AG10803 (cell line): ENCODE measurements at regions not wholly inside any gene's neighbourhood (a gene's known extent, or its start where the extent isn't known, plus 50 kb on each side); places are given as distances from the start of the nearest gene placed in this dataset.

Experiments used
- DNase-seq: peaks from one replicate; pipeline ENCODE4 v3.0.0; 2010; ENCODE audit warnings: low read depth
- H3K4me3 ChIP-seq: 2 replicates; pipeline ENCODE4 v1.5.1; 2011; ENCODE audit warnings: mild to moderate bottlenecking, low read length, control low read depth
- TF ChIP-seq, protein P1 (sequence below): conservative IDR thresholded peaks from 2 replicates; pipeline ENCODE4 v1.5.1; 2011; ENCODE audit warnings: mild to moderate bottlenecking, low read length, control low read depth, inconsistent platforms

DNA sequence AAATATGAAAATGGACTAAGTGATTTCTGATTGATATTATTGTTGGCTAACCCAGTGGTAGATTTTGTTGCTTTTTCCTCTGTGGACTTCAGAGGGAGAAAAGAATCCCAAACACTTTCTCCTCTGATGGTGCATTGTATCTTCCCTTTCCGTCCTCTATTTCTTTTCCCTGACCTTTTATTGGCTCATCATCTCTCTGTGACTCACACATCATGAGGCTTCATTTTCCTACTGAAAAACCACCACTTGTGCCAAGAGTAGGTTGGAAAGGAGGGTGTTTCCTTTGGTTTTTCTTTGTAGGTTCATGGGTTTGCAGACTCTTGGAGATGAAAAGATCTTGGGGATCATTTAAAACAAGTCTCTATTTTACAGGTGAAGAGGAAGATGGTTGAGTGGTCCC lies 311.7 kb upstream of the JAG1 start:
- peak; percentile 42 for DNase-seq
- TF ChIP-seq, protein P1, sequence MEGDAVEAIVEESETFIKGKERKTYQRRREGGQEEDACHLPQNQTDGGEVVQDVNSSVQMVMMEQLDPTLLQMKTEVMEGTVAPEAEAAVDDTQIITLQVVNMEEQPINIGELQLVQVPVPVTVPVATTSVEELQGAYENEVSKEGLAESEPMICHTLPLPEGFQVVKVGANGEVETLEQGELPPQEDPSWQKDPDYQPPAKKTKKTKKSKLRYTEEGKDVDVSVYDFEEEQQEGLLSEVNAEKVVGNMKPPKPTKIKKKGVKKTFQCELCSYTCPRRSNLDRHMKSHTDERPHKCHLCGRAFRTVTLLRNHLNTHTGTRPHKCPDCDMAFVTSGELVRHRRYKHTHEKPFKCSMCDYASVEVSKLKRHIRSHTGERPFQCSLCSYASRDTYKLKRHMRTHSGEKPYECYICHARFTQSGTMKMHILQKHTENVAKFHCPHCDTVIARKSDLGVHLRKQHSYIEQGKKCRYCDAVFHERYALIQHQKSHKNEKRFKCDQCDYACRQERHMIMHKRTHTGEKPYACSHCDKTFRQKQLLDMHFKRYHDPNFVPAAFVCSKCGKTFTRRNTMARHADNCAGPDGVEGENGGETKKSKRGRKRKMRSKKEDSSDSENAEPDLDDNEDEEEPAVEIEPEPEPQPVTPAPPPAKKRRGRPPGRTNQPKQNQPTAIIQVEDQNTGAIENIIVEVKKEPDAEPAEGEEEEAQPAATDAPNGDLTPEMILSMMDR, result no peak
- no peak overlapping the region for H3K4me3 ChIP-seq

DNA sequence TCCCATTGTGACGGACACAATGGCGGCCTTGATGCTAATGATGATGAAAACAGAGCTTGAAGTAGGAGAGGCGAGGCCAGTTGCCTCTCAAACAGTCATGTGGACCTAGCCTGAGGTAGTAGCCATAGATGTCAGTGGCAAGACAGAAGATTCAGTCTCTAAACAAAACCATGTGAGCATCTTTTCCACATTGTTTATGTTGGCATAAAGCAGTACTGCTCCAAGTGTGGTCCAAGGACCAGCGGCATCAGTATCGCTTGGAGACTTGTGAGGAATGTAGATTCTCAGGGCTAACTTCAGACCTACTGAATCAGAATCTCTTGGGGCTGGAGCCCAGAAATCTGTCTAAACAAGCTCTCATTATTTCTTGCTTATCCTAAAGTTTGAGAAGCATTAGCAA lies 312.8 kb upstream of the JAG1 start:
- DNase-seq, result peak; percentile 30

DNA sequence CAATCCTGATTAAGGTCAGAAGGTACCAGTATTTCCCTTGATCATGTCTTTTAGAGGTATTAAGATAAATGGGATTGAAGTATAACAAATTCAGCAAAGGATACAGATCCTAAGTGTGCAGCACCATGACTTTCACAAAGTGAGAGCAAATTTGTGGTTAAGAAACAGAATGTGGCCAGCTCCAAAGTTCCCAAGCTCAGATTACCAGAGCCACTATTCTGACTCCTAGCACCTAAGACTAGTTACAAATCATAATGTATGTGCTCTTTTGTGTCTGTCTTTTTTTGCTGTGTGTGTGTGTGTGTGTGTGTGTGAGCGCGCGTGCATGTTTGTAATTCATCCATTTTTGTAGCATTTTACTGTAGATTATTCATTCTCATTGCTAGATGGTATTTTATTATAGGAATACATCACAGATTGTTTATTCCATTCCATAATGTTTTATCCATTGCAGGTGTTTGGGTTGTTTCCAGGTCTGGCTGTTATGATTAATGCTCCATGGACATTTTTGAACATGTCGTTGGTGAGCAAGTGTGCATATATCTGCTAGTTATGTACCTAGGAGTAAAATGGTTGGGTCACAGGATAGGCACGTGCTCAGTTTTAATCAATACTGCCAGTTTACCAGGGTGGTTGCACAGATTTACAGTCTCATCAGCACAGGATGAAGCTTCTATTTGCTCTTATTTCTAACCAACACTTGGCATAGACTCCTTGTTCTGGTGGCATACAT lies 314.0 kb upstream of the JAG1 start:
- TF ChIP-seq, protein P1, result no peak
- no peak for DNase-seq
- no peak overlapping the region for H3K4me3 ChIP-seq

More for the DNA sequence above, 312.8 kb upstream of the JAG1 start:
- TF ChIP-seq, protein P1, result no peak
- H3K4me3 ChIP-seq, result no peak overlapping the region

DNA sequence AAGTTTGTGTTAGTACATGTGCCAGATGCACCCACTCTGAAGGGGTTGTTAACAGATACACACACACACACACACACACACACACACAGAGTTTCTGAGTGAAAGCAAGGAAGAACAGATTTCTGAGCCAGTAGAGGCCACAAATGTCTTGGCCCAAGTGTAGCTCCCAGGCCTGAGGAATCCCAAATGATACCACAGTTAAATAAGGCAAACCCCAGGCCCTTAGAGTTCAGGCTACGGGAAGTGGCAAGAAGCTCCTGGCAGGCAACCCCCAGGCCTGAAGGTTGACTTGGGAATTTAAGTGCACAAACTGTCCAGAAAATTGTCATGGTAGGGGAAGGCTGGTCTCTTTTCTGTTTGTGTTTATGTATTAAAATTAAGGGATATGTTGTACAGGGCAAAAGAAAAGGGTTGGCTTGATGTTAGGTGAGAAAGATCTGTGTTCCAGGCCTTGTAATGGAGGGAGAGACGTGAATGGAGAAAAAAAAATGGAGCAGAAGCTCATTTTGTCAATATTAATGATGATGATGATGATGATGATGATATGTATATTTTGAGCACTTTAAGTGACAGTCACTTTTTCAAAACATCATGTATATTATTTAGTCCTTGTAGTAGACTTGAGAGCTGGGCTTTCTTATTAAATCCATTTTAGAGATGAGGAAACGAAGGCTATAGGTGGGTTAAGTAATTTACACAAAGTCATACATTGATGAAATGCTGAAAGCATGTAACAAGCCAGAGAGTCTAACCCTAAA lies 317.0 kb upstream of the JAG1 start:
- TF ChIP-seq, protein P1, result no peak
- DNase-seq, result no peak
- no peak overlapping the region for H3K4me3 ChIP-seq

DNA sequence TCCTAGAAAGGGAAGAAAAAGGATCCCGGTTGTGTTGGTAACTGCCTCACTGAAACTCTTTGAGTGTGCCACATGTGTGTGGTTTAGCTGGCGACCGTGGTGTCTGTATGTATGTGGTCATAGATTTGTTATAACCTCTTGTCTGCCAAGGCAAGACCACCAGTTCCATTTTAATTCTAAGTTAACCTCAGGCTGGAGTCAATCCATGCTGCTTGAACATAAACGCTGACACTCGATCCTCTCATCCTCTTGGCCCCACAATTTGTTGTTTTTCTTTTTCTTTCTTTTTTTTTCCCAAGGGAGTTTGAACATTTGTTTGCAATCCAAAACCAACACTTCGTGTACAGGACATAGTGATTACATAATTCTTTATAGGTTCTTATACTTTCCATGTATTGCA lies 318.9 kb upstream of the JAG1 start:
- no peak overlapping the region for H3K4me3 ChIP-seq
- DNase-seq, result peak; percentile 11
- TF ChIP-seq, protein P1, result no peak

DNA sequence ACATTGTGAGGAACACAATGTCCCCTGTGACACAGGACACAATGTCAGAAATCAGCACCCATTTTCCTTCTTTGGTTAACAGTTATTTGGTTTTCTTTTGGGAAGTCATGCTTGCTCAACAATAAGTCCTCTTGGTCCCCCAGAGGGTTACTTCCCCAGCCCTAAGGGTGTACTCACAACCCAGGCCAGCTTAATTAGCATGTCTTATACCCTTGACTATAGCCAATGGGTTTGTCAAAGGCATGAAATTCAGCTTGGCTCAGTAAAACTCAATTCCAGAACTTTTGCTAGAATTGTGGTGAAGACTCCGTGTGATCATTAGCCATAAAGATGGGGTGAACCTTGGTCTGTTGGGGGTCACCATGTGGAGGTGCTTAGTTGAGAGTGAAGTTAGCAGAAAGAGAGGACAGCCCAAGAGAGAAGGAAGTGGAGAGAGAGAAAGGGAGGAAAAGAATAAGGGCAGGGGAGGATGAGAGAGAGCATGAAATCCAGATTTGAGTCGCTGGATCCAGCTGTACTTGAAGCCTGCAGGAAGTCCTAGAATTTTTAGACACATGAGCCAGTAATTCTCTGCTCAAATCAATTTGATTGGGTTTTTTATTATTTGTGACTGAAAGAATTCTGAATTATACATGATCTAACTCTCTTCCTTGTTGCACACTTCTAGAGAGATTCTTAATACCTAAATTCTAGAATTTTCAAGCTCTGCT lies 321.3 kb upstream of the JAG1 start:
- DNase-seq, result no peak
- TF ChIP-seq, protein P1, result no peak
- H3K4me3 ChIP-seq, result no peak overlapping the region
